SW 1271 (cell line): ENCODE measurements at regions not wholly inside any gene's neighbourhood (a gene's known extent, or its start where the extent isn't known, plus 50 kb on each side); places are given as distances from the start of the nearest gene placed in this dataset.

ENCODE experiments used
- DNase-seq, 2 experiments: peaks; one replicate each; lab custom pipeline; 2025; lab: John Stamatoyannopoulos, UW

DNA sequence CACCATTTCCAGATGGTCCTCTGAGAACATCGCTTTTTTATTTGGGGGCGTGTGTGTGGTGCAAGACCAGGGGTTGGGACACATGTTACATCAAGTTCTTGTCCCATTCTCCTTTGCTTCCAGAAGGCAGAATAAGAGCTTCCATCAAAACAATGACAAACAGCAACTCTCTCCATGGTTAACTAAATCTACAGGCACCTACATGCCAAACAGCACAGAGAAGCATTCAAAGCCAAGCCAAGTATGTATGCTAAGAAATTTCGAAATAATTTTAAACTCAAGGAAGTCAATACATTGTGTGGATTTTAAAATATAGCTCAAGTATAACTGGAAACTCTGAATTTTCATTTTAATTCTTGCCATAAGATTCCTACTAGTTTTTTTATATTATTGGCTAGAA lies 105.6 kb downstream of the SEC61B start:
- DNase-seq: no peak

DNA sequence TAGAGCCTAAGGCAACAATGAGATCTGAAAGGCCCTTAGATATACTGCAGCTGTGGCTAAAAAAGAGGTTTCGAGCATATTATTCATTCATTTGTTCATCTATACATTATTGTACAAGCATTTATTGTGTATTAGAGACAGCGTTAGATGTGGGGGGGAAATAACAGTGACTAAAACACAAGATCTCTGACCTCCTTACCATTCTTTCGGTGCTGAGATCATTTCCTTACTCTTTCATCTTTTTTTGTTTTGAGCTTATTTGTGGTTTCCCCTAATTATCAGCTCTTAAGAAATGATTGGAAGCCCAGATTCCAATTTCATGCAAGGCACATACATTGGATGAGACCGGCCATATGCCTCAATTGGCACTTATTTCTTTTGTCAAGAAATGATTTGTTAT lies 113.2 kb downstream of the SEC61B start:
- no peak for DNase-seq

DNA sequence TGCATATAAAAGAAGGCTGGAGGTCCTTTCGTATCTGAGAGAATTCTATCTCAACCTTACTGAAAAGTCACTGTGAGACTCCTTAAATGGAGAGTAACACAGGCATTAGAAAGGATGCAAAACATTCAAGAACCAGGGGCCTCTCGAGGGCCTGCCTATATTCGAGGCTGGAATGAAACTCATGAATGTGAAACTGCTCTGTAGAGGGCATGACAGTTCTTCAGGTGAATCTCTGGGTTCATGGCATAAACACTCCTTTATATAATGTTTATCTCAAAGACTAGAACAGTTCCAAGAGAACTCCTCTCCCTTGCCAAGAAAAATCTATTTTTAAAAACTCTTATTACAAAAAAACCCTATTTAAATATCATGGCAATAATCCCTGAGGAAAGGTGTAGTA lies 113.9 kb downstream of the SEC61B start:
- no peak for DNase-seq

DNA sequence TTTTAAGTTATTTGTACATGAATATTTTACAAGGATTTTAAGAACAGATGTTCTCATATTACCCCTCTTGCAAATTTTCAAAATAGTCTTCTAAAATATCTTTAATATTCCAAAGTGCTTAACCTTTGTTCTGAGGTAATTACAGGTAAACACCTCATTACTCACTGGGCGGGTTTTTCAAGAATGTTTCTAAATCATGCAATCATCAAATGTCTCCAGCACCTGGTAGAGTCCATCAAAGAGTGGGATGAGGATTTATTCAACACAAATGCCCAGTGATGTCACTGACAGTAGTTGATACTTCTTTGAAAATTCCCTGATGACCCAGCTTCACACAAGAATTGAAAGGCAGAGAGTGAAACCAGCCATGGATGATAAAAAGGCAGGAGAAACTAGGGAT lies 114.4 kb downstream of the SEC61B start:
- DNase-seq: no peak

DNA sequence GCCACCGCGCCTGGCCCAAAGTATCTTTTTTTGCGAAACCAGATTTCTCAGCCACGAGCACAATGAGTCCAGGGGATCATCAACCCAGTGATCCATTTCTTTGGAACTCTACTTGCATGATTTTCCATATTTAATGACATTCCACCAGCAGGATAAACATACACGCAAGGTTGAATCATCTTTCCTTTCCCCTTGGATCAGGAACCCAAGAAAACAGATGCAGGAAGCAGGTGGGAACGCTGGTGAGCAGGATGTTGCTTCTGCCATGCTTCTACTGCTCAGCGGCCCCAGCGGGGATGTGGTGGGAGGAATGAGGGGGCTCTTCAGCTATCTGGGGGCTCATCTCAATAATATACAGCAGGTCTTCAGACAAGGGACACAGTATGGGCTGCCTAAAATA lies 118.2 kb downstream of the SEC61B start:
- no peak for DNase-seq

DNA sequence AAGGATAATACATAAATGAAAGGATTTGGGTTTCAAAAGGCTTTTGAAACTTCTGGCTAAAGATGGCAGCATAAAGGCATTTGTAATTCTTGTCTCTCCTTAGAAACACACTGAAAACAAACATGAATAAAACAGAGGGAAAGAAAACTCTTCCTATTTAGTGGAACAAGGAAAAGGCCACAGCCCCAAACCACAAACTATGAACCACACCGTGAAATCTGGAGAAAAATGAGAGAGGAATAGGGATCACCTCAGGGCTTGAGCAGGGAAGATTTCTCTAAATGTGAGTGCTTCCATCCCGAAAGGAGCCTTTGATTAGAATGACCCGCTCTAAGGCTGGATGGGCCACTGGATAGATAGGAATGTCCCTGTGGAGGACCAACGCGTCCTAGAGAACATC lies 119.6 kb downstream of the SEC61B start:
- DNase-seq: no peak

DNA sequence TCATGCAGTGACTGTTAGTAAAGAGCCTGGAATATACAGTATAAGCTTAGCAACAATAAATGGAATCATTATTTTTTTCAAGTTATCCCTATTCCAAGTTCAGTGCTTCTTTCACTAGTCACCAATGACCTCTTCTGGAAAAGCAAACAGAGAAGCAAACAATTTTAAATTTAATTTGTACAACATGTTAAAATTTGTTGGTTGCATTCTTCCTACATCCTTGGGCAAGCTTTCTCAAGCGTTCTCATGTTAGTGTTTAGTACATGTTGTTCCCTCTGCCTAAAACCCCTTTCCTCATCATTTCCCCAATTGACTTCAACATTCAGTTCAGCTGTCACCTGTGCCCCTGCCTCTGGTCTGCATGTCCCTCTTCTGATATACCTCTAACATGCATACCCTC lies 123.4 kb downstream of the SEC61B start:
- no peak for DNase-seq

DNA sequence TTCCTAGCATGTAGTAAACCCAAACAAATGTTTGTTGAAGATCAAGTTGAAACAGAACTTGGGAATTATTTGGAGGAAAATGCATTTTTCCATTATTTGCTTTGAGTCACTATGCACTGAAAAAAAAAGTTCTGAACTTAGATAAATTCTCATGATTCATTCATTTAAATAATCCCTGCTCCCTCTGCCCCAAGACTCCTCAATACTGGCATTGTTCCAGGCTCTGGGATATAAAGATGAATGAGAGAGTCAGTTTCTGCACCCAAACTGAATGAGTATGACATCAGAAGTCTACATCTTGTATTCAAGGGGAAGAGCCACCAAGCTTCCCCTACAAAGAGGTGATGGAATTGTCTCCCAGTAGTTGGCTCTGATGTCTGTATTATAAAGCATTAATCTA lies 123.9 kb downstream of the SEC61B start:
- DNase-seq: no peak

DNA sequence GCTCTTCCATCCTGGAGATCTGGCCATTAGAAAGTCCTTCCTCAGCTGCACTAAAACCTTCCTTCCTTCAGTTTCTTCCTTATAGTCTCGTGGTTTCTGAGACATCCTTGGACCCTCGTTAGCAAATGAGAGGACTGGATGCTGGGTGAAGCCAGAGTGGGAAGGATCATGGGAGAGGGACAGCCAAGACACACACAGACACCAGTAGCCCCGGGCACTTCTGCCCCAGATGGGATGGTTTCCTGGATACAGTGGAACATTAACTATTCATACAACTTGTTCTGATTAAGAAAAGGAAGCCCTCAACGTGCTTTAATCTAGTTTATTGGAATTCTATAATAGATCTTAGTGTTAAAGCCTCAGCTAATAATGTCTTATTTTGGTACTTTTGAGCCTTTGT lies 125.5 kb downstream of the SEC61B start:
- DNase-seq: no peak

DNA sequence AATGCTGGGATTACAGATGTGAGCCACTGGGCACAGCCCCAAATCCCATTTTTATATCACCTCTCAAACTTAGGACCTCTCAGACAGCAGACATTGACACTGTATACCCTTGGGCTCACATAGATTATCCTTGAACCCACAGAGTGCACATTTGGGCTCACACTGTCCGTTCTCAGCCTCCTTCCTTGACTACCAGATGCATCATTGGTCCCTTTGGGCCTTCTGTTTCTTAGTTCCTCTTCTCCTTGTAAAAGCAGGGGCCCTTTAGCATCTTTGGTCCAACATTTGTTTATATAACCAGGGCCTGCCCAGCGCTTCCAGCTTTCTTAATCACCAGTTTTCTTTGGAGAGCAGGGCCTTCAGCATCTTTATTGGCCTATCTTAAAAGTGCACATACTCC lies 126.2 kb downstream of the SEC61B start:
- DNase-seq: no peak

DNA sequence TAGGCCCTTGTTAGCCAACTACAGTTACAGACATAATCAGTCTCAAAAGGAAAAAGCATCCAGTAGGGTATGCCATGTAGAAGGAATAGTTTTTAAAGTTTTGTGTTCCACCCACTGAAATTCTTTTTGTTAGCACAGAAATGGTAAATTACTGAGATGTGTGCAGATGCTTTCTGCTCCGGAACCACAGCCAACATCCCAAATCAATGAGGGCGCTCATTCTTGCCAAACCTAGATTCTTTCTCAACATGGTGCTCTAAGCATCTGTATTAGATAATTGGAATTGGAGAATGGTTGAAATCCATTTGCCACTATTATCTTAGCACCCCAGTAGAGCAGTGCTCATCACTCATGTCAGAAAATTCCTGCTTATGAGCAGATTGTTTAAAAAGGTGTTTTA lies 127.8 kb downstream of the SEC61B start:
- DNase-seq: no peak

DNA sequence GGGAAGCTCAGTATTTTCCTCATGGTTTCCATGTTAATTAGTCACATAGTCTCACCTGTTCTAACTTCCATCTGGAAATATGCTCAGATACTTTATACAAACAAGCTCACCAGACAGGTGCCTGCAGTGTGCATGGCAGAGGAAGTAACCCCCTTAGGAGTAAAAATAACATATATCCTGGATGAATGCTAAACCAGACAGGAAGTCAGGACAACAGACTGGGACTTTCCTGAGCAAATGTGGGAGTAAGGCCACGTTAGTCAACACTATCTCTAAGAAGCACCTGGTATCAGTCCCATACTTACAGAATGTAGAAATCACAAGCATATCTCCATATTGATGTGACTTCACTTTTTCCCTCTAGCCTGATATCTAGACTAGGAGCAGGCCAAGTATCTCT lies 128.4 kb downstream of the SEC61B start:
- no peak for DNase-seq

DNA sequence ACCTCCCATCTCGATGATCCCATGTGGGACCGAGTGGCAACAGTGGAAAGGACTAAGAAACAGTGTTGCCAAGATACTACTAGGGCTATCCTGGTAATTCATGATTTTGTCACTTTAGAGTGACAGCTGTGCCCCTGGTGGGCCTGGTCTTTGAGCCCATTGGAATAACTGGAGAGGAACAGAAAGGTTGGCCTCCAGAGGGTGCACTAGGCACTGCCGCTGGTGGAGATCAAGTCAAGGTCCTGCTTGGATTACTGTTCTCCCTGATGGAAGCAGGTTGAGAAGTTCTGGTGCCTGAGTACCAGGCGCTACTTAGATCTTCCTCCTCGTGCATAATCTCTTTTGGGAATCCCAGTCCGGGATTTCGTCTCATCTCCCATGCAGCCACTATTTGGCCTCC lies 129.6 kb downstream of the SEC61B start:
- DNase-seq: no peak

DNA sequence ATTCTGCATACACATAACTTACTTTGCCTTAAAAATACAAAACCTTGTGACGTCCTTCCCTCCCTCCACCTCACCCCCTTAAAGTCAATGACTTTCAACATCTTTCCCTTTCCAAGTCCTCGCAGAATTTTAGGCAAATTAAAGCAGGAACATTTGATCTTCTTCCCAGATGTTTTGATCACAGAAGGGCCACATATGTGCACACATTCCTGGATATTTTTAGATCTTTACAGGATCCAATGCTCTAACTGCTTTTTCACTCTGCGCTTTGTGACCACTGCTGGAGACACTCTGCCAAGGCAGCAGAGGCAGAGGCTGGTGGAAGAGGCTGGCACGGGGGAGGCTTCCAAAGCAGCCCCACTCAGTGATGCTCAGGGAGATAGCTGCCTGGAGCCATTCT lies 130.7 kb downstream of the SEC61B start:
- DNase-seq: no peak

DNA sequence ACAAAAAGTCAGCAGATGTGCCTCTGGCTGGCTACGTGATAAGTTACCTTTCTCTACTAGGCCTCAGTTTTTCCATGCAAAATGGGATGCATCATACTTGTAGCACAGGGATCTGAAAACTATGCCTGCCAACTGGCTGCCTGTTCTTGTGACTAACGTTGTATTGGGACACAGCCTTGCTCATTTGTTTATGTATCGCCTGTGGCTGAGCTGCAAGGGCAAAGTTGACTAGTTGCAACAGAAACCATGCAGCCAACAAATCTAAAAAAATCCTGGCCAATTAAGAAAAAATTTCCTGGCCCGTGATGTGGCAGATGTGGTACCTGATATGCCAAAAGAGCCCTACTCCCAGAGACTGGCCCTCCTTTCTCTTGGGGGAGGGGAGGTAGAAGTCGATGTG lies 131.3 kb downstream of the SEC61B start:
- DNase-seq: no peak

DNA sequence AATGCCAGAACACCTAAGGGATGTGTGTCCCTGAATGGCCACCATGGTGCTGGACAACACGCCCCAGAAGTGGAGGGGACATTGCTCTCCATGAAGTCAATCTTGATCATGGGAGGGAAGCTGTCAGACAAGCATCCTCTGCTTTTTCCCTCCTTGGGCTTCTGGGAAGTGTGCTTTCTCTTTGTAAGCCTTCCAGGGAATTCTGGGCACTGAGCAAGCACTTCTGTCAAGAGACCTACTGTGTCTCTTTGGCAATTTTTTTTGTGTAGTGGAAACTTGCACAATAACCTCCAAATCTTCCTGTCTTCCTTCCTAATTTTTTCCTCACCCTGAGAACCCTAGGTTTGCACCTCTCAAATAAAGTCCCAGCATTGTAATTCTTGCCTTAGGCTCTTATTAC lies 132.0 kb downstream of the SEC61B start:
- no peak for DNase-seq

DNA sequence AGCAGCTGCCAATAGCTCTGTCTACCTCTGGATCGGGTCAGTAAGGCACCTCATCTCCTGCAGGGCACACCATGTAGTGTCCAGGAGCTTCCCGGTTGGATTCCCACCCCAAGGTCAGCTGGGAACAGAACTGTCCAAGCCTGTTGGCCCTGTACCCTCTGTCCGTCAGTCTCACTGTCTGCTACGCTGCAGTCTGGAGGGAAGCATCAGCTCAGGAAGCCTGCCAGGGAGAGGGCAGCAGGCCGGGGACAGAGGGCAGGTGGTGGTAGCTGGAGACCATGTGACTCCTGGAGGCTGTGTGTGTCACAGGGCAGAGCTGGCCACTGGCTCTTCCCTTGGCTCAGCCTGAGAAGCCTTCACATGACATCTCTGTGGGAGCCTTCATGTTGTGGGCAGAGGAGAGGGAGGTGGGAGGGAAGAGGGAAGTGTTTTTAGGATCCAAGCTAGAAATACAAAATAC lies 134.5 kb downstream of the SEC61B start:
- no peak for DNase-seq

DNA sequence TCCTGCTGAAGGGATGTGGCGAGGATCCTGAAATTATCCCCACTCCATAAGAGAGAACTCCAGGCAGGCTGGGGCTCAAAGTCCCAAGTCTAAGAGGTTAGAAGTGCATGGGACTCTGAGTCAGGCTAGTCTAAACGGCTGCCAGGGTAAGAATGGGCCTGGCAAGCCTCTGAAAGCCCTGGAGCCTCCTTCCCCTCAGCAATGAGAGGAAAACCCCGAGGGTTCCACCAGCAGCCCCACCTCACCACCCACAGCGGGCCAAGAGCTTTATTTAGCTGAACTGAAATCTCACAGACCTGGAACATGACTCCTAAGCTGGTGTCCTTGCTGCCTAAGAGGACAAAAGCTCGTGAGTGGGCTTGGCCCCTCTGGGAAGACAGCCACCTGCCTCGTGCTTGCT lies 135.5 kb downstream of the SEC61B start:
- DNase-seq: no peak

DNA sequence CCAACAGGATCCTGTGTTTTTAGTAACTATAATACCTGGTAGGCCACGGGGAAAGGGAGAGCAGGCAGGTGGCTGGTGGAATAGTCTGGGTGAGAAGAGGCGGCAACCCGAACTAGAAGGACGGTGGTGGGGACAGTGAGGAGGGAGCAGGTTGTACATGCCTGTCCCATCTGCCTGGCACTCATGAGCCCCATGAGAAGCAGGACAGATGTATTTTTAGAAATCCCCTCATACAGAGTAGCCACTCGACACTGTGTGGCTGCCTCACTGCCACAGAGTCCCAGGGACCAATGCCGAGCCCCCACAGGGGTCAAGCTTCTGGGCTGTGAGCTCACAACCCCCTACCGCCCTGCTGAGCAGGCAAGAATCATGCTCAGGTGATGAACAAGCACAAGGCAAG lies 136.6 kb downstream of the SEC61B start:
- no peak for DNase-seq

DNA sequence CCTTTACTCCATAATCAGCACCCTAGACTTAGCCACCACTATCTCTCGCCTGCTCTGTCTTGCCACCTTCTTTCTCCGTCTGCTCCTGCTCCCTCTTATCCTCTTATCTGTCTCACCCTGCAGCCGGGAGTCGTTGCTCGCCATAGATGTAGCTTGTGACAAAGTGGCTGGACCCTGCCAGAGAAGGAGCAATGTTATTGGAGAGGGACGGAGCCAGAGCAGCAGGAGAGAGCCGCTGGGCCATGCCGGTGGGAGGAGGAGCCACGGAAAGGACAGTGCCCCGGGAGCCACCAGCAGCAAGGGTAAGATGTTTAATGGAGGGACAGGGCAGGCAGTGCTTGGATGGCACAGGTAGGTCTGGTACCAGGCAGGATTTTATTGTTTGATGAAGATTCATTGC lies 137.3 kb downstream of the SEC61B start:
- DNase-seq: no peak

DNA sequence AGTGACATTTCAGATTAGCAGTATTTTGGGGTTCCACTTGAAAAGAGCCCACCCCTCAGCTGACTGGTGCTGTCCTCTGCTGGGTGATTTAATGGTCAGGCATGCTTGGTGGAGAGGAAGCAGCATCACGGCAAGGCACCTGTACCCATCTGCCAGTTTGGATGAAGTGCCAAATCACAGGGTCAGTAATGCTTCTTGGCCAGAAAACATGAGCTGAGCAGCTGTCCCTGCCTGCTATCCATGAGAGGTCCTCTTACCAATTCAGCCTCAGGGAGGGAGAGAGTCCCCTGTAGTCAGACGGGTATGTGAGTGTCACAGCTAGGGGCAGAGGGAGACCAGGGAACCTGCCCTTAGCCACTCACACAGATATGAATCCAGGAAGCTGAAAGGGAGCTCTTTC lies 137.9 kb downstream of the SEC61B start:
- DNase-seq: no peak

DNA sequence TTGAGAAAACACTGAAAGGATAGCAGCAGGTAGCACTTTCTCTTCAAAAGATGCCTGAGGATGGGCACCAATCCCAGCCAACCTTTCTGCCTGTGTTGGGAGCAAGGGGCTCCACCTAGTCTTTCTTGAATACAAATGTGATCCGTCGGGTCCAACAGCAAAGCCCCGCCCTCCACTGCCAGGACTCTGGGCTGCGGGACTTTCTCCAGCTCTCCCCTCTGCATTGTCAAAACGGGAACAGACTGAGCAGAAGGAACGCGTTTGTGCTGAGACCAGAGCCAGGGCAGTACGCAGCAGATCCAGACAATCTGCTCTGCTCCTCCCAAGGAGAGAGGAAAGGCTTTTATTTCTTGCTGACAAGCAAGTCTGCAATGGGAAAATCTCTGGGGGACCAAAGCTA lies 139.7 kb downstream of the SEC61B start:
- DNase-seq: no peak

DNA sequence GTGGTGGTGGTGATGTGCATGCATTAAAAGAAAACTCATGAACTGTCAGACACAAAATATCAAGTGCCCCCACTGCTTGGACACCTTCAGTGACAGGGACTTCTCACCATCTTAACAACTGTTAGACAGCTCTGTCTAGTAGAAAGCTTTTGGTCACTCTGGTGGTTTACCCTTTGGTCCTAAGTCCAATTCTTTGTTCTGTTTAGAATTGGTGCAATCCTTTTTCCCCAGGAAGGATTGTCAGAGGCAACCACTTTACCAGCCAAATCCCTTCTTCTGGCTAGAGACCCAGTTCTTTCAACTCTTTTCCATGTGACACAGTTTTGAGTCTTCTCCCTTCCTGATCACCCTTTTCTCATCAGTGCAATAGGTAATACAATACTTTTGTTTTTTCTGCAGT lies 140.2 kb downstream of the SEC61B start:
- DNase-seq: no peak

DNA sequence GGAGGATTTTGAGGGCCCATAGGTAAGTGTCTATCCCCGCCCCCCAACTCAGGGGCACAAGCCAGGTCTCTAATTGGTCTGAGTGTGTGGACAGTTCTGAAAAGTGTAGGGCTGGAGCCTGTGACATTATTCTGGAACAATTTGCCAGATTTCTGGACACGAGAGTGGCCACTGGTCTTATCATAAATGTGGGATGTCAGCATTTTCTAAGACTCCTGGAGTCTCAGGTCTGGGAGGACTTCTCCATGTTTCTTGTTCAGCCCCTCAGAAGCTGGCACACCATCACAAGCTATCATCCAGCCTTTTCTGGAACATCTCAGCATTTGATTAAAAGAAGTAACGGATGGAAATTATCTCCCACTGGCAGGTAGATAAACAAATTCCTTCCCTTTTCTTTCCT lies 141.4 kb downstream of the SEC61B start:
- DNase-seq: no peak

DNA sequence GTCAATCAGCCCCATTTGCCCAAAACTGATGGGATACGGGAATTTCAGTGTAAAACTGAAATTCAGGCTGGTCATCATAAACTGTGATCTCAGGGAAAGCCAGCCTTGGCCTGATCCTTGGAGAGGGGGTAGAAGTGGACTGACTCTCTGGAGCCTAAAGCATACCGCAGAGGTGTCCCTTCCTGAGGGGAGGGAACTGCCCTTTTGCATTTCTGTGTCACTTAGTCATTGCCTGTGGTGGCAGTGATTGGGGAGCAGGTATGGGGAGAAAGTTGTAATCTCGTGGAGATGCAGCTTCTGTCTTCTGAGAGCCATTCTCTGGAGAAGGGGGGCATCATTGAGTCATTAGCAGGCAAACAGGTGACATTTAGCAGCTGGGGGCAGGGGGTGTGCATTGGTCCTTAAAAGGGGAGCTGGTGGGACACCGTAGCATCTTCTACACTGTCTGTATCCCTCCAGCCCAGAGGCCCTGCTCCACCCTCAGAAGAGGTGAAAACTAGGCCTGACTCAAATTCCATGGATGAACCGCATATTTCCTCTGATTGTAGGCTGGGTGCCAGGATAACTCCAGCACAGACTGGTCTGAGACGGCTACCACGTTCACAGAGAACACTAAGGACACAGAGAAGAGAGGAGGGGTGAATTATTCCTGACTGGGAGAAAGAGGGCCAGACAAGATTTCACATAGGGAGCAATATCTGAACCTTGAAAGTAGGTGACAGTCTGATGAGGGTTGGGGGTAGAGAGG lies 143.3 kb downstream of the SEC61B start:
- no peak for DNase-seq
